ENCODE measurements at regions not wholly inside any gene's neighbourhood (a gene's known extent, or its start where the extent isn't known, plus 50 kb on each side); places are given as distances from the start of the nearest gene placed in this dataset.

GRCh38 chr3:159657629-159658028 lies 331.0 kb upstream of the IL12A start (continued):
- no peak for TF ChIP-seq ZNF70 (CRISPR knock-in tag; IDR thresholded peaks at IDR 0.05)

GRCh38 chr3:159660326-159660725 lies 328.3 kb upstream of the IL12A start:
- TF ChIP-seq ESRRG (CRISPR knock-in tag; IDR thresholded peaks at IDR 0.05): no peak
- TF ChIP-seq ZC3H10 (CRISPR knock-in tag; IDR thresholded peaks at IDR 0.05): no peak
- no peak for TF ChIP-seq CSDC2 (CRISPR knock-in tag; IDR thresholded peaks at IDR 0.05)
- TF ChIP-seq ZFP30 (CRISPR knock-in tag; IDR thresholded peaks at IDR 0.05): no peak
- TF ChIP-seq ZFP3 (CRISPR knock-in tag; IDR thresholded peaks at IDR 0.05): no peak
- ATAC-seq: no peak

GRCh38 chr3:159660901-159661300 lies 327.7 kb upstream of the IL12A start:
- no peak for TF ChIP-seq ESRRG (CRISPR knock-in tag; IDR thresholded peaks at IDR 0.05)
- TF ChIP-seq RARB (CRISPR knock-in tag; IDR thresholded peaks at IDR 0.05): no peak
- no peak for TF ChIP-seq ARNTL (CRISPR knock-in tag; IDR thresholded peaks at IDR 0.05; ENCODE audit: borderline replicate concordance, low read depth)
- no peak for TF ChIP-seq ZFP3 (CRISPR knock-in tag; IDR thresholded peaks at IDR 0.05)
- no peak for TF ChIP-seq TOX (CRISPR knock-in tag; IDR thresholded peaks at IDR 0.05; ENCODE audit: borderline replicate concordance)
- no peak for TF ChIP-seq TSHZ2 (CRISPR knock-in tag; IDR thresholded peaks at IDR 0.05)
- no peak for TF ChIP-seq GLIS3 (CRISPR knock-in tag; IDR thresholded peaks at IDR 0.05)
- TF ChIP-seq ISL1 (CRISPR knock-in tag; IDR thresholded peaks at IDR 0.05): no peak
- no peak for TF ChIP-seq PPARA (CRISPR knock-in tag; IDR thresholded peaks at IDR 0.05; ENCODE audit: borderline replicate concordance)
- no peak for TF ChIP-seq OSR1 (CRISPR knock-in tag; IDR thresholded peaks at IDR 0.05)
- TF ChIP-seq ZFP30 (CRISPR knock-in tag; IDR thresholded peaks at IDR 0.05): no peak
- no peak for TF ChIP-seq CSRNP3 (CRISPR knock-in tag; IDR thresholded peaks at IDR 0.05)
- TF ChIP-seq BACH2 (CRISPR knock-in tag; IDR thresholded peaks at IDR 0.05; ENCODE audit: borderline replicate concordance): no peak
- TF ChIP-seq ZC3H10 (CRISPR knock-in tag; IDR thresholded peaks at IDR 0.05): no peak
- TF ChIP-seq ZNF8 (CRISPR knock-in tag; IDR thresholded peaks at IDR 0.05): no peak
- no peak for ATAC-seq

- TF ChIP-seq PATZ1 (CRISPR knock-in tag; IDR thresholded peaks at IDR 0.05; ENCODE audit: borderline replicate concordance): no peak
- TF ChIP-seq ZNF8 (CRISPR knock-in tag; IDR thresholded peaks at IDR 0.05): no peak
- no peak for TF ChIP-seq TSHZ2 (CRISPR knock-in tag; IDR thresholded peaks at IDR 0.05)
- TF ChIP-seq ISL1 (CRISPR knock-in tag; IDR thresholded peaks at IDR 0.05): no peak
- no peak for TF ChIP-seq TOX (CRISPR knock-in tag; IDR thresholded peaks at IDR 0.05; ENCODE audit: borderline replicate concordance)
- no peak for TF ChIP-seq GLIS3 (CRISPR knock-in tag; IDR thresholded peaks at IDR 0.05)
- TF ChIP-seq CREB5 (CRISPR knock-in tag; IDR thresholded peaks at IDR 0.05; ENCODE audit: low read depth): no peak
- TF ChIP-seq PPARA (CRISPR knock-in tag; IDR thresholded peaks at IDR 0.05; ENCODE audit: borderline replicate concordance): no peak
- TF ChIP-seq BACH2 (CRISPR knock-in tag; IDR thresholded peaks at IDR 0.05; ENCODE audit: borderline replicate concordance): no peak
- no peak for TF ChIP-seq OSR1 (CRISPR knock-in tag; IDR thresholded peaks at IDR 0.05)
- no peak for TF ChIP-seq ZNF565 (CRISPR knock-in tag; conservative IDR thresholded peaks at IDR 0.05; ENCODE audit: low read depth)
- no peak for TF ChIP-seq CSDC2 (CRISPR knock-in tag; IDR thresholded peaks at IDR 0.05)
- ATAC-seq: no peak
Observed at GRCh38 chr3:159662549-159662948, 326.1 kb upstream of the IL12A start.

Measured in SK-N-SH treated with all-trans-retinoic acid at 6 μM for 48 hours (cell line).